ENCODE measurements at regions not wholly inside any gene's neighbourhood (a gene's known extent, or its start where the extent isn't known, plus 50 kb on each side); places are given as distances from the start of the nearest gene placed in this dataset.

DNA sequence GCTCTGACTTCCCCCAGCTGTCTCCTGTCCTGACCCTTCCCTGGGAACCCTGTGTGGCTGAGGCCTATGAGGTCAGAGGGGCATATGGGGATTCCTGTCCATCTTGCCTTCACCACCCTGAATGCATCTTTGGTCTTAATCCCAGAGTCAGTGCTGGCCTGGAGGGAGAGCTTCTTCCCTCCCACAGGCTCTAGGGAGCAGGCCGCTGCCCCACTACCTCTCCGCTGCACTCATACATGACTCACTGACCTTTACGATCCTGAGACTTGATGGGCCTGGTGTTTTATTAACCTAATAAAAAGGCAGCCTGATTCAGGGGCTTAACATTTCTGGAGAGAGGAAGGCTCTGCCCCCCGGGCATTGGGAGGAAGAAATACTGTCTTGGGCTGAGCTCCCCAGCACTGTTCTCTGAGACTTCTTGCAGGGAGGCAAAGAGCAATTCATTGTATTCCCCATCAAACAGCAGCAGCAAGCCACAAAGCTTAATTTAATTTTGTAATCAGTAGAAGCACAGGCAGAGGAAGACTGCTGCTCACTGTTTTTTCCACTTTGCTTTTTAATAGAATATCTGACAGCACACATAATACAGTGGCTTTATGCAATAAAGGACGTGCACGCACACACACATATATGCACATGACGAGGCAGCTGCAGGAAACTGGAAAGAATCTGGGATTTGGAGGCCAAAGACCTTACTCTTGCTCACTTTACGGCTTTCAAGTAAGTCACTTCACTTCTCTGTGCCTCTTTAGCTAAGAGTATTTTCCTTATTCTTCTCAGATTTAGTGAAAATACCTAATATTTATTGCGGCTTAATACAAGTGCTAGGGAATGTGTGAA, 89.2 kb upstream of the GRIK3 start:
- DNase-seq (ENCODE audit: low read depth, low spot score): peak; percentile 83
- in situ Hi-C loops (cut with HindIII; ENCODE audit: low pct_unique_long_range_greater_than_20kb, low sequenced_read_pairs): no loop called here

DNA sequence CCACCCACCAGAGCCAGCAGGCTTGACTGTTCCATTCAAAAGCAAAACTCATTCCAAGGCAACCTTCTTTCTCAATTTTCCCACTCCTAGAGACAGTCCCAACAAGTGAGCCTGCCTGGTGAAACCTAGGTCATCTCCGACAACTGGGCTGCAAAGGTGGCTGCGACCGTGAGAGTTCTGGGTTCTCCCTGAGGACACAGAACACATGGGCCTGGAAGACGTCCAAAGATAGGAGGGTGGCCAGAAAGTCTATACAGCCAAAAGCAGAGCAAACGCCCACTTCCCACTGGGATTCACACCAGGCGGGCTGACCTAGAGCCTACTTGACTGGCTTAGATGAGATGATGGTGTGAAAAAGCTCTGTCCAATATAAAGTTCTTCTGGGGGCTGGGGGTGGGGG, 90.2 kb upstream of the GRIK3 start:
- no peak for DNase-seq (ENCODE audit: low read depth, low spot score)
- in situ Hi-C loops (cut with HindIII; ENCODE audit: low pct_unique_long_range_greater_than_20kb, low sequenced_read_pairs): no loop called here

DNA sequence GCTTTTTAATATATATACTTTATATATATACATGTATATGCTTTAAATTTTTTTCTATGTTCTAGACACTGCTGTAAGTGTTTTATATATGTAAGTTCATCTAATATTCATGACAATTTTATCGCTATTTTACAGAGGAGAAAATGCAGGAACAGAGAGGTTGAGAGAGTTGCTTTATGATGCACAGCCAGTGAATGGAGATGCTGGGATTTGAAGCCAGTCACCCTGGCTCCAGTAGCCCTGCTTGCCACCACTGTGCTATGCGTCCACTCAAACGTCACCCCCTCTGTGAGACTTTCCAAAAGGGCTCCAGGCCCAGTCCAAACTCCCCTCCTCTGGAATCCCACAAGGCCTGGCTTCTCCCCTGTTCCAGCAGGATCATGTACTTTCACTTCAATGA, 91.0 kb upstream of the GRIK3 start:
- in situ Hi-C loops (cut with HindIII; ENCODE audit: low pct_unique_long_range_greater_than_20kb, low sequenced_read_pairs): no loop called here
- DNase-seq (ENCODE audit: low read depth, low spot score): no peak

DNA sequence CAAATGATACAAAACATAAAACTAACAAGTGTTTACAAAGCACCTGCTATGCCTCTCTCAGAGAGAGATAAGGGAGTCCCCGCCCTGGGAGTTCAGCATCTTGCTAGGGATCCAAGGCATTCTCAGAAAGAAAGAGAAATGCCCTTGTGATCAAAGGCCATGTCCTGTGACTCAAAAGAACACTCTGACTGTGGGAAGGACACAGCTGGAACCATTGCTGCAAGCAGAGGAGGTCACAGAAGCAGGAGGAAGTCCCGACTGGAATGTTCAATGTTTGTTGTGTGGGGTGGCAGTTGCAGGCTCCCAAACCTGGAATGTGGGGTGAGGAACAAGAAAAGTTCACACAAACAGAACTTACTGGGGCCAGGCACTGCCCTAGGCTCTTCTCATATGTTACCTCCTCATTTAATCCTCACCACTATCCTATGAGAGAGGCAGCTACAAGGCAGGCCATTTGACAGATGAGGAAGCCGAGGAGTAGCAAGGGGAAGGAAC, 93.0 kb upstream of the GRIK3 start:
- in situ Hi-C loops (cut with HindIII; ENCODE audit: low pct_unique_long_range_greater_than_20kb, low sequenced_read_pairs): no loop called here
- DNase-seq (ENCODE audit: low read depth, low spot score): no peak

DNA sequence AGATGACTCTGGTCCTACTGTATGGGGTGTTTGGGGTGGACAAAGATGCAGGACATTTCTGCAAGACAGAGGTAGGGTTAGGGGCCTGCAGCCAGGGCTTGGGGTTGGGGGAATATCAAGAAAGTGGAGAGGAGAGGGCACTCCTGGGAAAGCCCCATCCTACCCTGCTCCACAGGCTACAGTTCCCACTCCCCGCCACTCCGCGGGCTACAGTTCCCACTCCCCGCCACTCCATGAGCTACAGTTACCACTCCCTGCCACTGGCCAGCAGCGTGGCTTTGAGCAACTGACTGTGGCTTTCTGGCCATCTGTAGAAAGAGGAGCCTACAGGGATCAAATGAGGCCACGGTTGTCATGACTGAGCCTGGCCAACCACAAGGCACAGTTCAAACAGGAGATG, 93.8 kb upstream of the GRIK3 start:
- in situ Hi-C loops (cut with HindIII; ENCODE audit: low pct_unique_long_range_greater_than_20kb, low sequenced_read_pairs): no loop called here
- no peak for DNase-seq (ENCODE audit: low read depth, low spot score)

DNA sequence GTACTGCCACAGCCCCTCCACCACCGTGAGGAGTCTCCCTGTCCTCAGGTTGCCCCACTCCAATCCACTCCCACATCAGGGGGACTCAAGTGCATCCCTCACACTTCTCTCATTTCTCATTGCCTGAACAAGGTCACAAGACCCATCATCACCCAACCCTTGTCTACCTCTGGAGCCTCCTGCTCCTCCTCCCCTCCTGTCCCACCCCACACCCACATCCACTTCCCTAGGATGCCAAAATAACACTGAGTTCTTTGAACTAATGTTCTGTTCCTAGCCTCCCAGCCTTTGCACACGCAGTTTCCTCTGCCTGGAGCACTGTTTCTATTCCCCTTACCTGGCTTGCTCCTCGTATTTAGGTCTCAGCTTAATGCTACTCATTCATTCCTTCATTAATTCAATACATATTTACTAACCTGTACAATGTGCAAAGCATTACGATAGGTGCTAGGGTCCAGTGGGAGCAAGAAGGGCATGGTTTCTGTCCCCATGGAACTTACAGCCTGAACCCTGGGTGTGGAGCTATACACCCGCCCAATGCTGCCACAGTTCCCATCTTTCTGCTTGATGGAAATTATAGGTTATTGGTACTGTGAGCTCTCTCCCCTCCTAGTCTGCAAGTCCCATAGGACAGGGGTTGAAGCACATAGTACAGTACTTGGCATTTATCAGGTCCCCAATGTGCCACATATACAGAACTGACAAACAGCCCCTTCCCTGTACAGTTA, 96.1 kb upstream of the GRIK3 start:
- no peak for DNase-seq (ENCODE audit: low read depth, low spot score)
- in situ Hi-C loops (cut with HindIII; ENCODE audit: low pct_unique_long_range_greater_than_20kb, low sequenced_read_pairs): no loop called here

DNA sequence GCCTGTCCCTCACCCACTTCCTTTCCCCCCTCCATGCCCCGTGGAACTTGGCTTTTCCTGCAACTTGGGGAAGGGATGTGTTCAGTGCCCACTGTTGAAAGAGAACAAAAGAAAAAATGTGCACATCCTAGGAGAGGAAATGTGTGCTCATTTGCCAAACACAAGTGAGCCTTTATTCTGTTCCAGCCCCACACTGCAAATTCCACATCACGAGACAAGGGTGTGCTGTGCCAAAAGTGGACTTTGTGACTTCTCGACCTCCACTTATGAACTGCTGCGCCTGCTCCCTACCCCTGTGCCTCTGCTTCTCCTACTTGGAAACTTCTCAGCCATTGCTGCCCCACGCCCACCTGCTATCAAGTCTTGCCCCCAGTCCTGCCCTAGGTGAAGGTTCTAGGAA, 97.0 kb upstream of the GRIK3 start:
- peak; percentile 90 for DNase-seq (ENCODE audit: low read depth, low spot score)

DNA sequence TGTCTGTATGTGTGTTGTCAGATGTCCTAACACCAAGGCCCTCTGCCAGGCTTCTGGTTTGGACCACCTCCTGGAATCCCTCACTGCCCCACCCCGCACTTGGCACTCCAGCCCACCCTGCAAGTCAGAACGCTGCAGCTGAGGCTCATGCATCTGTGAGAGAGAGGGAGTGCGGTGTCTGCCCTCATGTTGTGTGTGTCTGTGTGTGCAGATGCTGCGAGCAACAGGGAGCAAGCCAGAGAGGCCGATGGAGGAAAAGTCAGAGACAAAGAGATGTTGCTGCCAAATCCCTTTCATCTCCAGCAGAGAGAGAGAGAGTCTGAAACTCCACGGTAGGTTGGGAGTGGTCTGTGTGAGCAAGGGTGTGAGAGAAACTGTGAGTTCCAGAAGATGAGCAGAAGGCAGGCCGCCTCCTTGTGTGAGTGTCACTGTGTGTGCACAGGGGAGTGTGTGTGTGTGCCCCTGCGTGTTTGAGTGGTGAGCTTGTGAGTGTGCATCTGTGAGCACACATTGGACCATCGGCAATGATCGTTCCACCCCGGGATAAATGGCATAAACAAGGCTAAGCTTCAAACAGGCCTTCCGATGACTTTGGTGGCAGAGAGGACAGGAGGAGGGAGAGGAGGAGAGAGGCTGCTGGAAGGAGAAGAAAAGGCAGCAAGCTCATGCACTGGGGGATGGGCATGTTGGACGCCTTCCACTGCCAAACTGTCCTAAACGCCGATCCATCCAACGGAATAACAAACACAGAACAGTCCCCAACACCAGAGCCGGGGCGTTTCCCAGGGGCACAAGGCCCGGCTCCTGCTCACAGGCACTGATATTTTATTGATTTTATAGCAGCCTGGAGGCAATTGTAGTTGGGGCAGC, 99.2 kb upstream of the GRIK3 start:
- in situ Hi-C loops (cut with HindIII; ENCODE audit: low pct_unique_long_range_greater_than_20kb, low sequenced_read_pairs): no loop called here

More for the DNA sequence above, 97.0 kb upstream of the GRIK3 start:
- in situ Hi-C loops (cut with HindIII; ENCODE audit: low pct_unique_long_range_greater_than_20kb, low sequenced_read_pairs): no loop called here

DNA sequence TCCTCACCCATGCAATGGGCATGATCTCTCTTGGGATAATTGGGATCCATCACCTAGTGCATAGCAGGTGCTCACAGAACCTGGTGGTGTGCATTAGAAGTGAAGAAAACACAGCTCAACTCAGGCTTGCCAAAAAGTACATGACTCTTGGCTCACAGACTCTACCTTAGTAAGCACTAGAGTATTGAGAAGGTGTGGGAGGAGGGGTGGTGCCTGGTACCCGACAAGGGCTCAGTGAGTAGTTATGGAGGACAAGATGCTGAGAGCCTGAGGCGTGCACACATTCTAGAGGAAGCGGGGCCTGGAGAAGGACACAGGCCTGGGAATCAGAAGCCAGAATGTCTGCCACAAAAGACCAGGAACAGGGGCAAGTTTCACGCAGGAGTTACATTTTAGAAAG, 100.3 kb upstream of the GRIK3 start:
- no peak for DNase-seq (ENCODE audit: low read depth, low spot score)
- in situ Hi-C loops (cut with HindIII; ENCODE audit: low pct_unique_long_range_greater_than_20kb, low sequenced_read_pairs): no loop called here

More for the DNA sequence above, 99.2 kb upstream of the GRIK3 start:
- no peak for DNase-seq (ENCODE audit: low read depth, low spot score)

DNA sequence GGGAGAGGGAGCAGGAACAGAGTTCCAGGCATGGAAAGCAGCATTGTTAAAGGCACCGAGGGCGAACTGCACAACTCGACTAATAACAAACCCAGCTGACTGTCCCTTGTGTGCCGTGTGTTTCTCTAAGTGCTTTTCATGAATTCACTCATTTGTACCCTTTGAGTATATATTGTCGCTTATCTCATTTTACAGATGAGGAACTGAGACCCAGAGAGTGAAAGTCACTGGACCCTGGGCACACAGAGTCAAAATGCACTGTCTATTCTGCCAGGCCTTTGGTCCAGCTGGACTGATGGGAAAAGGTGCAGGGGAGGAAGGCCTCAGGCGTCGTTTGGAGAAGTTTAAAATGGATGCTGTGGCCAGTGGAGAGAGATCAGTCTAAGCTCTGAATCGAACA, 100.7 kb upstream of the GRIK3 start:
- in situ Hi-C loops (cut with HindIII; ENCODE audit: low pct_unique_long_range_greater_than_20kb, low sequenced_read_pairs): no loop called here
- DNase-seq (ENCODE audit: low read depth, low spot score): no peak

DNA sequence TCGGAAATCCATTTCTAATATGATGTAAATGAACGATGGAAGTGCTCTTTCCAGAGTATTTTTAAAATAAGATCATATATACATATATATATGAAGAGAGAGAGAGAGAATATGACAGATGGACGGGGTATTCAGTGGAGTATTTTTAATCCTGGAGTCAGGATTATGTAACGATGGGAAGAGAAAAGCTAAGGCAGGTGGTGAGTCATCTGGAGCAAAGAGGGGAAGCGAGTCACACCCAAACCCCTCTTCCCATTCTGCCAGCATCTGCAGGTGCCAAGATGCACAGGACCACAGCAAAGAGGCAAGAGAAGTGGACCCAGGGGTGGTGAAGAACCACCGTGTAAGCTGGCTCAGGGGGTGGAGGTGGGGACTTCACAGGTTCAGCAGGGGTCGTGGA, 102.7 kb upstream of the GRIK3 start:
- DNase-seq (ENCODE audit: low read depth, low spot score): no peak
- in situ Hi-C loops (cut with HindIII; ENCODE audit: low pct_unique_long_range_greater_than_20kb, low sequenced_read_pairs): no loop called here

DNA sequence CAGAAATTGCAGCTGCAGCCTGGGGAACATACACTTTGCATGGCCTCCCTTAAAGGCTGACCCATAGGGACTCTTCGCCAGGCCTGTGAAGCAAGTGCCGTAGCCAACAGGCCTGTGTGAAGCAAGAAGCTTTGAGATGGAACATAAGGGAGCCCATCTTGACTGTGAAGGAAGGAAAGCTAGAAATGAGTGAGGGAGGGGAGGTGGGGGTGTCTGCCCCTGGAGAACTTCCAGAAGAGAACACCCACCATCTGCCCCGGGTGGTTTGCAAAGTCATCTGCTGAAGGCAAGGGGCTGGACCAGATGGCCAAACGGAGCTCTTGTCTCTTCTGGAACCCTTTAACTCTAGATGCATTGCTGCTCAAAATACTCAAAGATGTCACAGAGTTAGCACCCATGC, 103.3 kb upstream of the GRIK3 start:
- in situ Hi-C loops (cut with HindIII; ENCODE audit: low pct_unique_long_range_greater_than_20kb, low sequenced_read_pairs): no loop called here

DNA sequence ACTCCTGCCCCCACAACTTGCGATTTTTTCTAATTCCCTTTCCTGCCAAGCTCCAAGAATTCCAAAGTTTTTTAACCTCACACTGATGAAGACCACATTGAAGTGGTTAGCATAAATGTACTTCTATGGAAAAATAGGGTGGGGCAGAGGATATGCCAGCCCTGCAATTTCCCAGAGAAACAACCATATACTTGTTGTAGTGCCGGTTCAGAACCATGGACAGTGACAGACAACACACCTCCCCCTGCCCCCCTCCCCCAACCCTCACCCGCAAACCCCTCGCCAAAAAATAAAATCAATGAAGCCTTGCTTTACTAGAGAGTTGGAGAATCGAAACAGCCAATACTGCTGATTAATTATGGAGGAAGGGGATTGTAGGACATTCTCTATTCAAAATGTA, 109.5 kb upstream of the GRIK3 start:
- in situ Hi-C loops (cut with HindIII; ENCODE audit: low pct_unique_long_range_greater_than_20kb, low sequenced_read_pairs): no loop called here
- DNase-seq (ENCODE audit: low read depth, low spot score): no peak

More for the DNA sequence above, 103.3 kb upstream of the GRIK3 start:
- no peak for DNase-seq (ENCODE audit: low read depth, low spot score)

DNA sequence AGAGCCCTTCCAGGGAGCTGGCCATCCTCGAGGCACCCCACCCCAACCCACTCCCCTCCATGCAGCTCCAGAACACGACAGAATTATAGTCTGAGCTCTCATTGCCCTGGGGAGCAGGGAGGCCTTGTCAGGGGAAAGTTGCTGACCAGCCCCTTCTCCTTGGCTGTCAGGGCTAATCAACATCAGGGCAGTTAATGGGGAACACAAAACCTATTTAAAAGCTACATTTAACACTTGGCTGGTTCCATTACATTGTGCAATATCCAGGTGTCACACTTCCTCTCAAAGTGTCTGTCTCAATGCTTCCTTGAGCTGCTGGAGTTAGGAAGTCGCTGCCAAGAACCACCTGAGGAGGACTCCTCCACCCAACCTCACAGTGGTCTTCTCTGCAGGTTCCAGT, 111.8 kb upstream of the GRIK3 start:
- in situ Hi-C loops (cut with HindIII; ENCODE audit: low pct_unique_long_range_greater_than_20kb, low sequenced_read_pairs): no loop called here
- DNase-seq (ENCODE audit: low read depth, low spot score): no peak

DNA sequence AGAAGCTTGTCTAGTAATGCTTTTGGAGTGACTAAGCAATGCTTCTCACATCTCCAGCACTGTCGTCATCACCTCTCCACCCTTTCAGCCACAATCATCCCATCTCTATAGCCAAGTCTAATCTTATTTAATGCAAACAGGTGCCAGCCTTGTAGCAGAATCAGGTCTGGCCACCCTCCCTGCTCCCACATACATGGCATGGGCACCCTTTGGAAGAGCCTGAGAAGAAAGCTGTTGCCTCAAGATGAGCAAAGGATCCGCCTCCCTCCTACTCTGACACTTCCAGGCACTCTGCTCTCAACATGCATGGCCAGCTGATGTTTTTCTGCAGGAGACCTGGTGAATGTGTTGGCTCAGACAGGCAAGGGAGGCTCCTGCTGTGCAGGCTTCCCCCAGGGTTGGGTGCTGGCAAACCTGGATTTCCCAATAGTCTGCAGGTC, 113.1 kb upstream of the GRIK3 start:
- in situ Hi-C loops (cut with HindIII; ENCODE audit: low pct_unique_long_range_greater_than_20kb, low sequenced_read_pairs): no loop called here
- DNase-seq (ENCODE audit: low read depth, low spot score): no peak

DNA sequence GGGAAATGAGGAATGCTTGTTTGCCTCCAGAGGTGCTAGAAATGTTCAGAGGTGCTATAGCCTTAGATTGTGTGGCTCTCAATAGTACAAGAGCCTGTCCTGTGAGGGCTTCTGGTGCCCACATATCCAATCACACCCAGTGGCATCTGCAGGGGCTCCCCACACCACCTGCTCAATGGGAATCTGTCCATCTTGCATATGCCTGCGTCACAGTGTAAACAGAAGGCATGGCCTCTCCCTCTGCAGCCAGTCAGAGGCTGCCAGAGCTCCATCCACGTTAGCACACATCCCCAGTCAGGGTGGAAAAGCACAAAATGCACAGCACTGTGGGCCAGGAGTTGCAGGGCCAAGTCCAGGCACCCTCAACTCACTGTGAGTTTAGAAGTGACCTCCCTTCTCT, 113.6 kb upstream of the GRIK3 start:
- DNase-seq (ENCODE audit: low read depth, low spot score): no peak

DNA sequence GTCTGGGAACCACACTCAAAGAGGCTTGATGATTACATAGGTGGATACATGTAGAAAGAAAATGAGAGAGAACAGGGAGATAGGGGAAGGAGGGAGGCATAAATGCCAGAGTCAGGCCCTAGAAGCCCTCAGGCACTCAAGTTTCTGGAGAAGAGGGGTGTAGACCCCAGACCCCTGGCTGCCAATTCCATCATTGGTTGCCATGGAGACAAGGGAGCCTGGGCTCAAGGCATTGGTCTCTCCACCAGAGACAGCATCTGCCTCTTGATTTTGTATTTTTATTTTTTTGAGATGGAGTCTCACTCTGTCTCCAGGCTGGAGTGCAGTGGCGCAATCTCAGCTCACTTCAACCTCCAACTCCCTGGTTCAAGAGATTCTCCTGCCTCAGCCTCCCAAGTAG, 114.3 kb upstream of the GRIK3 start:
- in situ Hi-C loops (cut with HindIII; ENCODE audit: low pct_unique_long_range_greater_than_20kb, low sequenced_read_pairs): no loop called here
- no peak for DNase-seq (ENCODE audit: low read depth, low spot score)

More for the DNA sequence above, 113.6 kb upstream of the GRIK3 start:
- in situ Hi-C loops (cut with HindIII; ENCODE audit: low pct_unique_long_range_greater_than_20kb, low sequenced_read_pairs): no loop called here

DNA sequence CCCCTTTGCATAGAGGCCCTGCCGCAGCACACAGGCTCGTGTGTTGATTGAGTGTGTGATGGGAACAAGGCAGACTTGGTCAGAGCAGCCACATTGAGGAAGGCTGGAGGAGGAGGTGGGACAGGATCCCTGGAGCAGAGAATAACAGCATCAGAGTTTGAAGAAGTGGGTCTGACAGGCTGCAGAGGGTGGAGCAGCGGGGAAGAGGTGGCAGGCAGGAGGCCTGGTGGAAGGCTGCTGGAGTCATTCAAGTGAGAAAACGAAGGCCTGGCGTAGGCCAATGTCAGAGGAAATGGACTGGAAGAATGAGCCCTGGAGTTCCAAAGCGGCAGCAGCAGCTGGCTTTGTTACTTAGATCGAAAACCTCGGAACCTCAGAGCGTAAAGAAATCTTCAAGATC, 115.0 kb upstream of the GRIK3 start:
- in situ Hi-C loops (cut with HindIII; ENCODE audit: low pct_unique_long_range_greater_than_20kb, low sequenced_read_pairs): no loop called here
- DNase-seq (ENCODE audit: low read depth, low spot score): no peak

Data from SK-MEL-5 (cell line).